ENCODE measurements at regions not wholly inside any gene's neighbourhood (a gene's known extent, or its start where the extent isn't known, plus 50 kb on each side); places are given as distances from the start of the nearest gene placed in this dataset.
A peak's percentile ranks its signal among the peaks of the same experiment; 100 is the strongest.
"Not testable (repeated sequence)": the region's sequence is repeated elsewhere in the genome, so short reads cannot be mapped to it uniquely, and the experiment has no call there.

DNA sequence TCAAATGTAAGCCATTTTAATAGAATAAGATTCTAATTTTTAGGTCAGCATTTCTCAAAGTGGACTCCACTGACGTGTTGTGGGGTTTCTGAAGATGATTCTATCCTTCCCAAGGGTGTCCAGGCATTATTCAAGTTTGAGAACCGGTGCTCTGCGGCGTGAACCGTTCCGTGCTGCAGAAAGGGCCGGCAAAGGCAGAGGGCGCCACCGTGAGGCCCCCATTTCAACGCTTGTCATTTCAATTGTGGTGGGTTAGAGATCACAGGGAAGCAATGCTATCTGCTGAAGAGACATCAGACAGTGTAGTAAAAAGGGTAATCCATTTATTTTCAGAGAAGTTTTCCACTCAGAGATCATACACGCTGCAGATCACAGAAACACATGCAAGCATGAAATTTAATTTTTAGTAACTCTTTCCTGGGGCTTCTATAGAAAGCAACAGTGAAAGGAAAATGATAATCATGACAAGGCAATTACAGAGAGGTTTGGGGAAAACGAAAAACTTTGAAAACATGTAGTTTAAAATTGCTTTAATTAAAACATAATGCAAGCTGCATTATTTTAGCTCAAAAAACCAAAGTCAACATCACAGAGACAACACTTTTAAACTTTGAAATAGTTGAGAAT lies 201.7 kb downstream of the EXOC5 start:
- ATAC-seq: peak; percentile 78
- intact Hi-C loops (cut with DNase I, micrococcal nuclease): no loop called here
- peak in 1 of 2 donors; percentile 53 for DNase-seq

DNA sequence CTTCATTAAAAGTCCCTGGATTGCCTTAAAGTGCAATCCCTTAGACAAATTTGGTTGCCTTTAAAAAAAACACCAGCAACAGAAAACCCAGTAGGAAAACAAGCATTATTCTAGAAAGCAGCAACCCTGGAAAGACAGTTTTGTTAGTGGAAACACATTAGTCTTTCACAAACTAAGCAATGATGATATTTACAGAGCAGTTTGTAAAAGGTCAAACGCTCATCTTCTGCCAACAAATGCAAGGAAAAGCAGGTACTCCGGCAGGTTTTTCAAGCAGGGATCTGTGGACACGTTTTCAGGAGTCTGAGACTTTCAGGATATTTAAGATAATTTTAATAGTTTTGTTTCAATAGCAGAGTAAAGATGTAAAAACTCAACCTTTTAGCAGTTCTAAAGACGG lies 202.2 kb downstream of the EXOC5 start:
- DNase-seq: no peak
- intact Hi-C loops (cut with DNase I, micrococcal nuclease): no loop called here
- ATAC-seq: no peak

DNA sequence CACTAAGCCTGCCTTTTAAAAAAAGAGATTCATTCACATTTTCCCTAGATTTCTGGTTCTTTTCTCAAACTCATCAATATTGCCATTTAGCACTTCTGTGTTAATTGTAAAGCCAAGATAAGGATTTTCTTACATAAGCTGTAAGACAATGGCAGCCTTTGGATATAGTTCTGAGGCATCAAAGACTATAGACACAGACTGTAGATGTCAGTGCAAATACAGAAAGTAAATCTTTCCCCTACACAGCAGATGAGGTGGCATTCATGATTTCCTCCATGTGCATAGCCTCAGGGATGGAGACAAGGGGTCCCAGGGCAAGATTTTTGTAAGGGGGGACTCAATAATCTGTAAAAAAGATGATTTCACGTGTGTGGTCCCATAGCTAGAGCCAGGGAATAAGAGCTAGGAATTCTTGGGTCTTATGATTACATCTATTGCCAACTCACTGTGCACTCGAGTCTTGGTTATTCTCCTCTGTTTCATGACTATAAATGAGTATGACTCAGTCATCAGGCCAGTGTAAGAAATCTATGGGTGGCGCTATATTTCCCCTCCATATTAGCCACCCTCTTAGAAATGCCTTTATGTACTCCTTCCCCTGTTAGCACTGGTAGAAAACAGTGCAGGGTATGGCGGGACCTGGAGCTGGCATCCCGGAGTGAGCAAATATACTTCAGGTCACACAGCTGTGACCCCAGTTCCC lies 207.5 kb downstream of the EXOC5 start:
- intact Hi-C loops (cut with DNase I, micrococcal nuclease): no loop called here
- DNase-seq (no peak), ATAC-seq (no peak)

DNA sequence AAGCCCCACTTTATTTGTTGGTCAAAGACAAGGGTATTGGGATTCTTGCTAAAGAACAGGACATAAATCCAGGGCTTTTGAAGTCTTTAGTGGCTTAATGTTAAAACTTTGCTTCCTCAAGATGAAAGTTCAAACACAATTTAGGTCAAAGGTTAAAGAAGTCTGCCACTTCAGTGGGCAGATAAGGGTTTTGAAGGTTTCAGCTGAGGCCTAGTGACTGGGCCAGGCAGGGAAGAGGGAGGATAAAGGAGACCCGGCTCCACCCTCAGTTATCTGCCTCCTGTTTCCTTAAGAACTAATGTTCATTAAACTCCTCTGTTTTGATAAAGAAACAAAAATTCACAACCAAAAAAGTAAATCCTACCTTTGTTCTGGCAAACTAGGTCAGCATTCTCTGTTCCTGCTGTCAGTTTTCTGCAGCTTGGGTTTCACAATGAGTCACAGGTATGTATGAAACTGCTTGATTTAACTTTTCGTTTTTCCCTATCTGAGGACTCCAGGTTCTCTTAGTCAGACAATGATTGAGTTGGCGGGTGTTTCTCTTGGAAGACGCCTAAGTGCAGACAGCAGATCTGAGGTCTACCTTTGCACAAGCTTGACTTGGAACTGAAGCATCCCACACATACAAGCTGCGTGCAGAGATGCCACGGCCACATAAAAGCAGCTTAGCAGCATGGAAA lies 208.3 kb downstream of the EXOC5 start:
- DNase-seq (no peak), ATAC-seq (peak; percentile 52)
- intact Hi-C loops (cut with DNase I, micrococcal nuclease): no loop called here

DNA sequence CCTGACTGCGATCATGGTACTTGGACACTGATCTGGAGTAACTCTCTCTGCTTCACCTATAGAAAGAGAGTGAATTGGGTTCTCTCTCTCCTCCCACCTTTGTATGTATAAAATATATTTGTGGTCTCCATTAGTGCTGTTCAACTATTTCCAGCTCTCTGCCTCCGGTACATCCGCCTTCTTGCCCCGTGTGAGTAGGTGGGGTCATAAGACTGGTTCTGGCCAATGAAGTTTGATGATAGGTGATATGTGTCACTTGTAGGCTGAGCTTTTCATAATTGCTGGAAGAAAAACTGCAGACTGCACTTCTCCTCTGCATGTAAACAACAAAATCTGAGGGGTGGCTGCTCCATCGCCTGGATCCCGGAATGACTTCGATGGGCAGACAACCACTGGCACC lies 210.4 kb downstream of the EXOC5 start:
- intact Hi-C loops (cut with DNase I, micrococcal nuclease): no loop called here
- DNase-seq (no peak), ATAC-seq (no peak)

DNA sequence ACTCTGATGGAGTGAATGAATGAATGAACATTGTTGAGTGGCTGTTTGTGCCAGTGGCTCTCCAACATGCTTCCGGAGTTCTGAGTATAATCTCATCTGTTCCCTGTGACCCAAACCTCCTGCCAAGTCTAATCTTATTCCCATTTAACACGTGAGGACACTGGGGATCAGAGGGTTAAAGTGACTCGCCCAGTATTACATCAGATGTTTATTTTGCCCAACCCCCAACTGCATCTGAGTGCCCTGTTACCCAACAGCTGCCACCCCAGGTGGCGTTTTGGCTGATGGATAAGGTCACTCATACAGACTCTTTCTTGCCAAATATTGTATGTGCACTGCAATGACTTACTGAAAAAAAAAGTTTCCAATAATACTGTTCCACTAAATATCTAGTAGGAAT lies 210.9 kb downstream of the EXOC5 start:
- DNase-seq: no peak
- intact Hi-C loops (cut with DNase I, micrococcal nuclease): no loop called here
- ATAC-seq: peak; percentile 61

DNA sequence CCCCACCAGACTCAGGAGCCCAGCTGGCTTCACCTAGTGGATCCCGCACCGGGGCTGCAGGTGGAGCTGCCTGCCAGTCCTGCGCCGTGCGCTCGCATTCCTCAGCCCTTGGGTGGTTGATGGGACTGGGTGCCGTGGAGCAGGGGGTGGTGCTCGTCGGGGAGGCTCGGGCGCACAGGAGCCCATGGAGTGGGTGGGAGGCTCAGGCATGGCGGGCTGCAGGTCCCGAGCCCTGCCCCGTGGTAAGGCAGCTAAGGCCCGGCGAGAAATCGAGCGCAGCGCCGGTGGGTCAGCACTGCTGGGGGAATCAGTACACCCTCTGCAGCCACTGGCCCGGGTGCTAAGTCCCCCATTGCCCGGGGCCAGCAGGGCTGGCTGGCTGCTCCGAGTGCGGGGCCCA lies 212.2 kb downstream of the EXOC5 start:
- DNase-seq; ATAC-seq; intact Hi-C loops (cut with DNase I, micrococcal nuclease): not testable (repeated sequence)

DNA sequence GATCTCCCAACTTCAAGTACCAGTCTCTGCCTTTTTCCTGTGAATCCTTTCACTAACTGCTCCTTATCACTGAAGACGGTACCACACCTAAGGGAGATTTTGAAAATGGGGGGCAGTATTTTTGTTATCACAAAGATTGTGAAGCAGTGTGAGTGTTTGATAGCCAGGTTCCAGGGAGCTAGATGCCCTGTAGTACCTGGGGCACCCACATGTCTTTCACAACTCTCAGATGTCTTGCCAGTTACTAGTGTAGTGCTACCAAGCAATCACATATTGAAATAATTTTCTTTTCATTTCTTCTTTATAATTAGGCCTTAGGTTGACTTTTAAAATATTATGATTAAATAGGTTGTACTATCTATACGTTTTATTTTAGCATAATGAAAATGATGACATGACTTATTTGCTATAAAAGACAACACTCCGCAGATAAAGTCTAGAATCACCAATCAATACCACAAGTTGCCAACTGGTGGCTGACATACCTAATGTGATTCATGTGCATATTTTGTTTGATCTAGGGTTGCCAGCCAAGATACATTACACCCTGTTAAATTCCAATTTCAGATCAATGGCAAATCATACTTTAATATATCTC lies 215.9 kb downstream of the EXOC5 start:
- intact Hi-C loops (cut with DNase I, micrococcal nuclease): no loop called here
- ATAC-seq: no peak
- DNase-seq: no peak

DNA sequence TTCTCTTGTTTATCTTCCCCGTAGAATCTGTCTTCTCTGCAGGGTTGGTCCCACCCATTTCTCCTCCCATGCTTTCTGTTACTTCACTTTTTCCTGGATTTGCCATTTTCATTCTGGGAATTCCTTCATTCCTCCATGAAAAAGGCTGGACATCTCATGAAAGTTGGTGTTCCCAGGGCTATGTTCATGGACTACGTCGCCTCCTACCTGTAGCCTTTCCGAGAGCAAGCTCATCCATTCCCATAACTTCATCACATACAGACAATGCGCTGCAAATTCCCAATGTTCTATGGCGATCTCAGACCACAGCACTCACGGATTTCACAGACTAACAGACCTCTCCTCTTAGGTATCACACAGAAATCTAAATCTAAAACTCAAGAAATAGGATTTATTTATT lies 217.1 kb downstream of the EXOC5 start:
- intact Hi-C loops (cut with DNase I, micrococcal nuclease): no loop called here
- DNase-seq: no peak
- ATAC-seq: no peak

DNA sequence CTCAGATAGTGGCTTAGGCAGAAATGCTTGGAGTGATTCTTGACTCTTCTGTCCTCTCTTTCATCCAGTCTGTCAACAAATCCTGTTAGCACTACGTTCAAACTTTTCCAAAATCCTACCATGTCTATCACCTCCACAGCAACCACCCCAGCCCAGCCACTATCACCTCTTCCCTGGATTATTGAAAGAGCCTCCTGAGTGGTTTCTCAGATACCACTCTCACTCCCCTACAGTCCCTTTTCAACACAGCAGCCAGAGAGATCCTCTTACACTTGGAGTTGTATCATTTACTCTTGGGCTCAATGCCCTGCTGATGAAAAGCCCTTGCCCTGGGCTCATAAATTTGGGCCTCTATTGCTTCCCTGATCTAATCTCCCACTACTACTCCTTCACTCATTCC lies 218.9 kb downstream of the EXOC5 start:
- DNase-seq (no peak), ATAC-seq (no peak)
- intact Hi-C loops (cut with DNase I, micrococcal nuclease): no loop called here

DNA sequence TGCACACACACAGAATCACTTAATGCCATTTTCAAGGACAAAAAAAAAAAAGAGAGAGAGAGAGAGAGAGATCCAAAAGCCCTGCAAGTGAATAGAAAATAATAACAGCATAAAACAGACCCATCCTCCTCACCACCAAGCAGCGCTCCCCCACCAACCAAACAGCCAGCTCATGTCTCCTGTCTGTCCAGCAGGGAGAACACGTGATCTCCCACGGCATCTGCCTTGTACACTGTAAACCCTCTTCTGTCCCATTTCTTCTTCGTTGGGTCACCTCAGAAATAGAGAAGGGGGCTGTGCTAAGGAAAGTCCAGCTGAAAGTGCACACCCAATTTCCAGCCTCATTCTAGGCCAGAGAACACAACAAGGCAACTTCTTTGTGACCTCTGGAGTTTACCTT lies 222.5 kb downstream of the EXOC5 start:
- DNase-seq: no peak
- no peak for ATAC-seq
- intact Hi-C loops (cut with DNase I, micrococcal nuclease): no loop called here

DNA sequence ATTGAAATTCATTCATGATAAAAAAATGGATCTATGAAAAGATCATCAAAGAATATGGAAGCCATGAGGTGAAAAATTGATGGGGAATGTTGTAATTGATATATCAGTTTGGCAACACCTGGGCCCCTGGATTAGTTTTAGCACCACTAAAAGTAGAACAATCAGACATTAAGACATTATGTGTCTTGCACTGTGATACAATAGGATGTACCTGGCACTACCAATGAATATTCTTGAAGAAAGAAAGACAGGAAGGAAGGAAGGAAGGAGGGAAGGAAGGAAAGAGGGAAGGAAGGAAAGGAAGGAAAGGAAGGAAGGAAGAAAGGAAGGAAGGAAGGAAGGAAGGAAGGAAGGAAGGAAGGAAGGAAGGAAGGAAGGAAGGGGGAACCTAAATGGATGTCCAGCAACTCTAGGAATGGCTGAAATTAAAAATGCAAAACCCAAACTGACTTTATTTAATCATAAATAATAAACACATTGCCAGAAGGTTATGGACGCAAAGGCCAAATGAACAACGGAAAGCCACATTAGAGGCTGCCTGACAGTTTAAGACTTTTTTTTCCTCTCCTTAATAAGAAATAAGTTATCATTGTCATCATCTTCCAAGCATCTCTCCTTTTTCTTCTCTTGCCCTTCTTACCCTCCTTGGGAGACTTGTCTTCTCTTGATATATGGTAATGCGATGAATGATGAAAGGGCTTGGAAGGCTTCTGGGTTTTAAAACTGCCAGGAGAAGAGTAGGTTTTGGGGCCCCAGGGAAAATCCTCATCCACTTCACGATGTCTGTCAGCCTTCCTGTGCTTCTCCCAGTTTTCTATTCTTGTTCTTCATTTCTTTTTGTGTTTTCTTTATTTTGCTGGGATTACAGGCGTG lies 224.4 kb downstream of the EXOC5 start:
- DNase-seq; intact Hi-C loops (cut with DNase I, micrococcal nuclease); ATAC-seq: not testable (repeated sequence)

DNA sequence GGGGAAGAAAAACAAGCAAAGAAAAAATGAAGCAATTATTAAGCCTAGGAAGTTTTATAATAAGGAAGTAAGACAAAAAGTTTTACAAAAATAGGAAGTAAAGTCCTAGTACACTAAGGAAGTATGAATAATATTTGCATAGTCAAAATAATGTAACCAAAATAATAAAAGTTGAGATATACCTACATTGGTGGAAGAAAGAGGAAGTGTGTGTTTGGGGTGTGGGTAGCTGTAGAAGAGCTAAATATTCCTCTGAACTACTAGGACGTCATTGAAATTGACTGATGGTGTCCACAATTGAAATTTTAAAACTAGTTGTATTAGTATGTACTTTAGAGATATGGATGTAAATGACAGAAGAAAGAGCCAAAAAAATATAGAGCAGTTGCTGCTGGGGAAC lies 228.4 kb upstream of the OTX2 start:
- ATAC-seq: peak; percentile 22
- intact Hi-C loops (cut with DNase I, micrococcal nuclease): no loop called here
- DNase-seq: no peak

DNA sequence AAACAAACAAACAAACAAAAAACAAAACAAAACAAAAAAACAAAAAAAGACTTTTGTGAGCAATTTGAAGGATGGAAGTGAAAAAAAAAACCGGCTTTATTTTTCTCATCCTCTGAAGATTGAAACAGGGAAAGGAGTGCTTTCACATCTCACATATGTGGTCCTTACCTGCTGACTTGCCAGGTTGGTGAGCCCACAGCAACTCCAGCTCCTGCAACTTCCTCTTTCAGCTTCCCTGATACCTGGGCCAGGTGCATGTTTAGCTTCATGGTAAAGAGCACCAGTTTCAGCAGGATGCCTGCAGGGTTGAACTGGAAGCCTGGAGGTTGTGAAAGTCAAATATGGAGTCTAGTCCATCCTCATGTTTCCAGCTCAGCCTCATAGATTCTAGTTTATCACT lies 221.2 kb upstream of the OTX2 start:
- DNase-seq (no peak), ATAC-seq (no peak)
- intact Hi-C loops (cut with DNase I, micrococcal nuclease): no loop called here

DNA sequence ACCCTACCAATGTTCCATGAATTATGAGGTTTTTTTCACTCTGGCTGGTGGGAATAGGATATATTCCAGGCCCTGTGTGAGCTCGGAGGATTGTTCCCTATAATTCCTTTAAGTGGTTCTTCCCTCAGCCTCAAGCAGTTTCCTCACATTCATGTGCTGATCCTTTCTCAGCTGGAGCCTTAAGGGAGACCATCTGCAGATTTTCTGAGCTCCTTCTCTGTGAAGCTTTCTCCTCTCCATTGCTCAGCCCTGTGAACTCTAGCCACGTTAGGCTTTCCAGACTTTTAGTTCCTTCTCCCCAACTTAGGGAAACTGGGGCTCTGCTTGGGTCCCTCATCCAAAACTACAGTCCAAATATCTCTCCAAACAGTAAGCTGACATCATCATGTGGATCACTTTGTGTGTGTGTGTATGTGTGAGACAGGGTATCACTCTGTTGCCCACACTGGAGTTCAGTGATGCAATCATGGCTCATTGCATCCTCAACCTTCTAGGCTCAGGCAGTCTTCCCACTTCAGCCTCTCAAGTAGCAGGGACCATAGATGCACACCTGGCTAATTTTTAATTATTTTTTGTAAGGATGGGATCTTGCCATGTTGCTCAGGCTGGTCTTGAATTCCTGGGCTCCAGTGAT lies 219.5 kb upstream of the OTX2 start:
- ATAC-seq (no peak), DNase-seq (no peak)
- intact Hi-C loops (cut with DNase I, micrococcal nuclease): no loop called here

DNA sequence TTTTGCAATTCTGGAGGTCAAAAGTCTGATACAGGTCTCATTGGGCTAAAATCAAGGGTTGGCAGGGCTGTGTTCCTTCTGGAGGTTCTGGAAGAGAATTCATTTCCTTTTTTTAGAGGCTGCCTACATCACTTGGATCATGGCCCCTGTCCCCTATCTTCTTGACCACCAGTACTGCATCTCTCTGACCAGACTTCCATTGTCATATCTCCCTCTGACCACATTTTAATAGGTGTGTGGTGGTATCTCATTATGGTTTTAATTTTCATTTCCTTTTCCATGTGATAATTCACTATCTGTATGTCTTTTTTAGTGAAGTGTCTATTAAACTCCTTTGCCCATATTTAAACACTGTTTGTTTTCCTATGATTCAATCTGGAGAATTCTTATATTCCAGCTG lies 215.2 kb upstream of the OTX2 start:
- ATAC-seq (no peak), DNase-seq (no peak)
- intact Hi-C loops (cut with DNase I, micrococcal nuclease): no loop called here

DNA sequence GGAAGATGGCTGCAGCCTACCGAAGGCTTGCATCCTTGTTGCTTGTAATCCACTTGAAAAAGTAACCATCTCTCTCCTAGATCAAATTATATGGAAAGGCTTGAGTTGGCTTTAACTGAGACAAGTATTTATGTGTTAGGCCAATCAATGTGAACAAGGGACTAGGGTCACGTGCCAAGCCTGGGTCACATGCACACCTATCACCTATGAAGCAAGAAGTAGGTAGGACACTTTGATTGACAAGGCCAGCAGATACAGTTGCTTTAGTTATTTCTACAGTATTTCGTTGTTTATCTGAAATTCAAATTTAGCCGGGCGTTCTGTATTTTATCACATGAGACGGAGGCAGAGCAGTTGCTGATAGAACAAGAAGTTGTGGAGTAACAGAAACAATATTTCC lies 212.3 kb upstream of the OTX2 start:
- no peak for DNase-seq

DNA sequence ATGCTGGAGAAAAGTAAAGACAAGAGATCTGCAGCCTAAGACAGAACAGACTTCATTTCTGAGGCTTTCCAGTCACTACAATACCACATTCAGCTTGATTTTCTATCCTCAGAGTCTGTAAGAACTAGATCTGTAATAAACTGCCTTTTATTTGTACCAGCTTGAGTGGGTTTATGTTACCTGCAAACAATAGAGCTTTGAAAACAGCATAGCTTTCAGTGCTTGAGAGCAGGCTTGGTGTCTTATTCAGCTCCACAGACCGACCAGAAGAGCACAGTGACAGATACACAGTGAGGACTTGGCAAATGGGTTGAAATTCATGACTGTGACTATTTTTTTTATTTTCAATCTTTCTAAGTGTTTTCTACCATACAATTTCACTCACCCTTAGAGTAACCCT lies 207.8 kb upstream of the OTX2 start:
- no peak for ATAC-seq
- DNase-seq: no peak
- intact Hi-C loops (cut with DNase I, micrococcal nuclease): no loop called here

More for the DNA sequence above, 212.3 kb upstream of the OTX2 start:
- no peak for ATAC-seq
- intact Hi-C loops (cut with DNase I, micrococcal nuclease): no loop called here

DNA sequence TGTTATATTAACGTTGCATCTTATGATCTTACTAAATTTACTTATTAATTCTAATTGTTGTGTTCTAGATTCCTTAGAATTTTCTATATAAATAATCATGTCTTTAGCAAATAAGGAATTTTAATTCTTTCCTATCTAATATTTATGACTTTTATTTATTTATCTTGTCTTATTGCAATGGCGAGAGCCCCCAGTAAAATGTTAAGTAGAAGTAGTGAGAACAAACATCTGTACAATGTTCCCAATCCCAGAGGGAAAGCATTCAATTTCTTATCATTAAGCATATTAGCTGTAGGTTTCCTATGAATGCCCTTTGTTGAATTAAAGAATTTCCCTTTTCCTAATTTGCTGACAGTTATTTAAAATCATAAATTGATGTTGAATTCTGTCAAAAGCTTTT lies 203.7 kb upstream of the OTX2 start:
- ATAC-seq: no peak
- no peak for DNase-seq
- intact Hi-C loops (cut with DNase I, micrococcal nuclease): no loop called here
